GM19467 (cell line): ENCODE measurements at regions not wholly inside any gene's neighbourhood (a gene's known extent, or its start where the extent isn't known, plus 50 kb on each side); places are given as distances from the start of the nearest gene placed in this dataset.
"Not testable (repeated sequence)": the region's sequence is repeated elsewhere in the genome, so short reads cannot be mapped to it uniquely, and the experiment has no call there.

Source experiments
- ATAC-seq: cut with Tn5 transposase; IDR thresholded peaks from one replicate; pipeline ENCODE4 v1.9.1; 2021; ENCODE audit warnings: mild to moderate bottlenecking, moderate library complexity; ENCODE audit not compliant: unreplicated experiment

DNA sequence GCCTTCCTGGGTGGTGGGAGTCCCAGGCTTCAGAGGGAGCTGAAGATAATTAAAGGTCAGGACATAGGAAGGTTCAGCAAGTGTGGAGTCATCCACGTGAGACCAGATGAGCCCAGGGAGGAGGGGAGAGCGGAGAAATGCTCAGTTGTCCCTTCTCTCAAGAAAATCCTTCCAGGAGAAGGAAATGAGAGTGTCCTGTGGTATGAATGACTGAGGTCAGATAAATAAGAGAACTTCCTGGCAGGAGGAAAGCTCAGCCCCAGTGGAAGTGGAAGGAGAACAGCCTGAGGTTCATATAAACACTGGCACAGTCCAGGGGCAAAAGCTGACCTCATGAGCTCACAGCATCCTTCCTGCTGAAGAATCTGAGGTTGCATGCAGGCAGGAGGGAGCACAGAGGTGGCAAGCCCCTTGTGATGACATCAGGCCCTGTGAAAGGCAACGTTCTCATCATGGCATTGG is 97.6 kb downstream of the NAV1 start:
- no peak for ATAC-seq

DNA sequence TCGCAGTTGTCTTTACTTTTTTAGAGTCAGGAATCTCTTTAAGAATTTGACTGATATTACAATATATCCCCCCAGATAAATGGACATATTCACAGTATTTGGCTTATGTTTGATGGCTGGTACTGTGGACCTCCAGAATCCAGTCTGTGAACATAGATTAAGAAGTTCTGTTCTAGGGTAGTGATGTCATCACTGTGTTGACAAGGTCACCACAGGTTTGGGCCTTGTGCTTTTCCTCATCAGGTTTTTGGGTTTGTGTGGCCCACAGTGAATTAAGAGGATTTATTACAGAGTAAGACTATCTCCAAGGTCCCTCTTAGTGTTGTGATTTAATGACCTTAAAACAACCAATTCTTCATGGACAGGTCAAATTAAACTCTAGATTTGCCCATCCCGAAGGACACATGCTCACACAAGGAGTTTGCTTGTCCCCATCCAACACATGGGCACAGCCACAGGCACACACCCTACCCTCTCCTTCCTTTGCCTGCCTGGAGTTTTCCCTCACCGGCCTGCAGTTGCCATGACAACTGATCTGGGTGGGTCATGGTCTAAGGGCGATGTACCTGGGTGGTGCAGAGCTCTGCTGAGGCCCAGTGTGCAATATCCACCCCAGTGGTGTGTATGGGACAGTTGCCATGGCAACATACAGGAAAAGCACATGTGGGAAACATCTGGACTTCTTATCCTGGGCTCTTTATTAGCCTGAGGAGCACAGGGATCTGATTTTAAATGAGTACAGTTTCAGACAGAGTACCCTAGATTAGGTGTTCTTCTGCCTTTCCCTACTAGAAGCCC is 98.6 kb downstream of the NAV1 start:
- no peak for ATAC-seq

DNA sequence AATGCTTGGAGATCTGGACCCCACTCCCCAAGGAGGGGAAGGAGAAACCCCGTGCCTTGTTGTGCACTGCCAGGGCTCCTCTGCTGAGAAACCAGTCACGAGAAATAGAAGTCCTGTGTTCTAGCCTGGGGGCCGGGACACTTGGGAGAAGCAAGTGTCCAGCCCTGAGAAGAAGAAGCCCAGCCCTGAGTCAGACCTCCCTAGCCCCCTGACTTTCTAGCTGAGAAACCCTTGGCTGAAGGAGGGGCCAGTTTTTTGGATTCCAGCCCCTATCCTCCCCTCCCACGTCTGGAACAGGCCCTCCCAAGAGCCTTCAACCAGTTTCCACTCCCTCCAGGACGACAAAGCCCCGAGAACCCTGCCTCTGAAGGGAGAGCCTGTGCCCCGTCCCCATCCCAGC is 100.5 kb downstream of the NAV1 start:
- no peak for ATAC-seq

DNA sequence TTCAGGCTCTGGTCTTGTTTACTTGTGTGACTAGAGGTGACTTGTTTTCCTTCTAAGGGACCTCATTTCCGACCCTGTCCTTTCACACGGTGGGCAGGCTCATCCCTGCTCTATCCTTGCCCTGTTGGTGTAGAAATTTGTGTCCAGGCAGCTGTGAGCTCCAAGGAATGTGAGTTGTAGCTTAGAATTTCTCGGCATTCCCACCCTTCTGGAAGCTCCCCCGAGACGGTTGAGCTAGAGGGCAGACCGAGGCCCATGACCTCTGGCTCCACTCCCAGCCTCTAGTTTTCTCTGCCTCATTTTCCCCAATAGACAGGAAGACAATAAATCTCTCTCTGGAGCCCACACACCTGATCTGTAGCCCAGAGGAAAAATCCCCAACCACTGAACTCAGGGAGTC is 100.9 kb downstream of the NAV1 start:
- ATAC-seq, result no peak

DNA sequence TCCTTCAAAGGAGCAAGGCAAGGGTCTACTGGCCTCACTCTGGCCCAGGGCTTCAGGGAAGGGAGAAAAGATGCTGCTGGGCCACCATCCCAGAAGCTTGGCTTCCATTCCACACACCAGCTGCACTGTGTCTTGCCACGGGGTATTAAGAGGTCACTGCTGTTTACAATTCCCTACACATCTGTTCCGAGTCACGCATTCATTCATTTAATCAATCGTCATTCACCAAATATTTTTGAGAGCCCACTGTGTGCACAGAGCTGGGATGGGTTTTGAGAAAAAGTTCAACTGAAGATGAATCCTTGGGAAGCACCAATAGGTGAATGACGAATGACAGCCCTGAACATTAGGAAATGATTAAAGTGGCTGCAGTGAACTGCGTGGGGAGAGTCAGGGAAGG is 101.7 kb downstream of the NAV1 start:
- no peak for ATAC-seq

DNA sequence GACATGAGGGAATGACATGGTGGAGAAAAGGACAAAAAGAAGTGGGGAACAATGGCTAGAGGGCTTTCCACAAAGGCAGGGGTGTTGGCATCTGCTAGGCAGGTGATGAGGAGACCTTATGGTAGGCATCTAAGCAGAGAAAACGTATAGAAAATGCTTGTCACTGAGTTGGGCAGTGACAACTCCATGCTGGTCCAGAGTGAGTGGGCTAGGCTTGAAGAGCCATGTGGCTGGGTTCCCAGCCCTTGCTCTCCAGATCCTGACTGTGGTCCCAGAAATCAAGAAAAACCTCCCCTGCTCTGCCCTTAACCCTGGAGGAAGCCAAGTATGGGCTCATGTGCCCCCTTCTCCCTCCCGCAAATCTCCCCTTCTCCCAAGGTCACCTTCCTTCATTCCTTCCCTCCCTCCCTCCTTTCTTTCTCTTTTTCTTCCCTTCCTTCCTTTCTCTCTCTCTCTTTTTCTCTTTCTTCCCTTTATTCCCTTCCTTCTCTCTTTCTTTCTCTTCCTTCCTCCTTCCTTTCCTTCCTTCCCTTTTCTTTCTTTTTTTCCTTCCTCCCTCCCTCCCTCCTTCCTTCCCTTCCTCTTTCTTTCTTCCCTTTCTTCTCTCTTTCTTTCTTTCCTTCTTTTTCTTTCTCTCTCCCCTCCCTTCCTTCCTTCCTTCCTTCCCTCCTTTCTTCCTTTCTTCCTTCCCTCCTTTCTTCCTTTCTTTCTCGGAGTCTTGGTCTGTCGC is 102.8 kb downstream of the NAV1 start:
- no peak for ATAC-seq

DNA sequence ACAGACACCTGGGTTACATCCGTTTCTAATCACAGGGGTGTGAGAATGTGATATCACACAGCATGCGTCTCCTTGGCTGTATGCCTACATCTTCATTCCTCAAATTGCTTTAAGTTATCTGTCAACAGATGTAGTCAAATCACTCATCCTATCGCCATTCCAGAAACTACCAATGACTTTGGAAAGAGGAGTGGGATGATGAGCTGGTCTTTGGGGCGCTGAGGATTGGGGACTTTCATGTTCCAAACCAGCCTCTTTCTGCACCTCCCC is 104.8 kb downstream of the NAV1 start:
- no peak for ATAC-seq

DNA sequence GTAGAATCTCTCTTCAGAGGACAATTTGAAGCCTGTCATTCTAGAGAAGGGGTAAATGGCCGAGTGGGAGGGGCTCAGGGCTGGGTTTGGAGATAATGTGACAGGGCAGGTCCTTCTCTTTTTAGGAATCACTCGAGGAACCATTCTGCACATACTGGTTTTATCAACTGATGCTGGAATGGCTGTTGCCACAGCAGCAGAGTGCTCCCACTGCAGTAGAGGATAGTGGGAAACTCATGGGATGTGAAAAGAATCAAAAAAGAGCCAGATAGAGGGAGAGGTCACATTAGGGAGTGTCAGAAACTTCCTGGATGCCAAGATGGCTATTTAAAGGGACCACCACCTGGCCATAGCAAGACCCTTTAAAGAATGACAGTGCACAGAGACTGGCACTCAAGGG is 105.3 kb downstream of the NAV1 start:
- ATAC-seq, result no peak

DNA sequence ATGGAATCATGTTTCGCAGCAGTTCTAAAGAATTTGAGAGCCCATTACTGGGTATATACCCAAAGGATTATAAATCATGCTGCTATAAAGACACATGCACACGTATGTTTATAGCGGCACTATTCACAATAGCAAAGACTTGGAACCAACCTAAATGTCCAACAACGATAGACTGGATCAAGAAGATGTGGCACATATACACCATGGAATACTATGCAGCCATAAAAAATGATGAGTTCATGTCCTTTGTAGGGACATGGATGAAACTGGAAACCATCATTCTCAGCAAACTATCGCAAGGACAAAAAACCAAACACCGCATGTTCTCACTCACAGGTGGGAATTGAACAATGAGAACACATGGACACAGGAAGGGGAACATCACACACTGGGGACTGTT is 106.1 kb downstream of the NAV1 start:
- not testable (repeated sequence) for ATAC-seq

DNA sequence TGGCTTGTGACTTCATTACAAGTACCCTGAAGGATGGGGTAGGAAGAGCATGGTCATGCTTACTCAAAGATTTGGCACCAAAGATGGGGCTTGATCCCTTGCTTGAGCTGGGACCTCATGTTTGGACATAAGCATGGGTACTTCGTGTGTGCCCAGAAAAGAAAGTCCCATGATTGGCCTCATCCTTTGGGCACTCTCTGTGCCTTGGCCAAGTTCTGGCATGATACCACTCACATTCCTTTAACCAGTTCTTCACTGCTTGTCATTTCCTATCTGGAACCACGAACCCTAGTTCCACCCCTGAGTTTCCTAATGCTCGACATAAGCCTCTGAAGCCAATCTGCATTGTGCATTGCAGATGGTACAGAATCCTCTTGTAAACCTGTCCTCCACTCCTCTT is 107.0 kb downstream of the NAV1 start:
- ATAC-seq, result no peak

DNA sequence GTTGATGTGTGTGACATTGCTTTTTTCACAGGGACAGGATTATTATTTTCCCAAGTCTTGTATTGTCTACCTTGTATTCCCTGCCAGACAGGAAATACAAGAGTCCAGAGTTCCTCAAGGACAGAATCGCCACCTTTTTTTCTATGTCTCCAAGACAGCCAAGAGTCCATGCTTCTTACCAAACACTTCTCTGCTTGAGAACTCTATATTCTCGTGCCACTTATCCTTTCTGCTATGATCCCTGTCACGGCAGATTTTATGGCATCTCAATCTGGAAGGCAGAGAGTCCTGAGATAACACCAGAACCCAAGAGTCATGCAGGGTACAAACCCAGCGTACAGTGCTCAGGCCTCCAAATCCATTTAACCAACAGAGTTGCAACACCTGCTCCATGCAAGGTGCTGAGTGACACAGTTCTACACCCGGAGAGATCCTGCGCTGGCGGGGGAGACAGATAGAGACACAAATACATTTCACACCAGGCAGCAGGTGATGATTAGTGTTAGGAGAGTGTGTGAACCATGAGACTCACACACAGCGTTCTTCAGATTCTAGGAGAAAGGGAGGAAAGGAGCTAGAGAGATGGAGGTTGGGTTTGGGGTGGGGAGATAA is 107.6 kb downstream of the NAV1 start:
- no peak for ATAC-seq

DNA sequence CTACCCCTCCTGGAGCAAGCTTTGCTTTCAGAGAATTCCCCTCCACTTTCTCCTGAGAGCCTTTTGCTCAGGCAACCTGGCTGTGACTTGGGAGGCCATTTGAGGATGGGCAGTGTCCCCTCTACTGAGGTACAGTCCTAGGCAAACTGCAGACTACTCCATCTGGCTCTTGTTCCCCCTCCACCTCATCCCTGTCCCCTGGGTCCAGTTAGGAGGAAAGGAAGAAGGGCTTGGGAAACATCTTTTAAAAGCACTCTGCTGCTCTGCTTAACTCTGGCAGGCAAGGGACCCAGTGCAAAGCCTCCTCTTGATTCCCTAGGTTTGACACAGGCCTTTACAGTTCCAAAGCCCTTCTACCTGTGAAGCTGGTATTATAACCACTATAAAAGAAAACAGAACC is 108.2 kb downstream of the NAV1 start:
- no peak for ATAC-seq

DNA sequence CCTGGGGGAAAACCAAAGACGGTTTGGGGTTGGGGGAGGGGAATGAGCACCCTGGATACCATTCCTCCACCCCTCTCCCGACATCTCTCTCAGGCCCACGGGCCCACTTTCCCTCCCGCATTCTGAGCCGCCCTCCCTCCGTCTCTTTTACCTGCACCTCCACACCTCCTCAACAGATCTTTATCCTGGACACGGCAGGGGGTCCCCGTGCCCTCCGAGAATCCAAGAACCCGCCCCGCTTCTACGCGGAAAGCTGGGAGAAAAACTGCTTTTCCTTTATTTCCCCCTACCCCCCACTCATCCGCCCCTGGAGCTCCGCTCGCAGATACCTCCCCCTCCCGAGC is 108.8 kb downstream of the NAV1 start:
- no peak for ATAC-seq

DNA sequence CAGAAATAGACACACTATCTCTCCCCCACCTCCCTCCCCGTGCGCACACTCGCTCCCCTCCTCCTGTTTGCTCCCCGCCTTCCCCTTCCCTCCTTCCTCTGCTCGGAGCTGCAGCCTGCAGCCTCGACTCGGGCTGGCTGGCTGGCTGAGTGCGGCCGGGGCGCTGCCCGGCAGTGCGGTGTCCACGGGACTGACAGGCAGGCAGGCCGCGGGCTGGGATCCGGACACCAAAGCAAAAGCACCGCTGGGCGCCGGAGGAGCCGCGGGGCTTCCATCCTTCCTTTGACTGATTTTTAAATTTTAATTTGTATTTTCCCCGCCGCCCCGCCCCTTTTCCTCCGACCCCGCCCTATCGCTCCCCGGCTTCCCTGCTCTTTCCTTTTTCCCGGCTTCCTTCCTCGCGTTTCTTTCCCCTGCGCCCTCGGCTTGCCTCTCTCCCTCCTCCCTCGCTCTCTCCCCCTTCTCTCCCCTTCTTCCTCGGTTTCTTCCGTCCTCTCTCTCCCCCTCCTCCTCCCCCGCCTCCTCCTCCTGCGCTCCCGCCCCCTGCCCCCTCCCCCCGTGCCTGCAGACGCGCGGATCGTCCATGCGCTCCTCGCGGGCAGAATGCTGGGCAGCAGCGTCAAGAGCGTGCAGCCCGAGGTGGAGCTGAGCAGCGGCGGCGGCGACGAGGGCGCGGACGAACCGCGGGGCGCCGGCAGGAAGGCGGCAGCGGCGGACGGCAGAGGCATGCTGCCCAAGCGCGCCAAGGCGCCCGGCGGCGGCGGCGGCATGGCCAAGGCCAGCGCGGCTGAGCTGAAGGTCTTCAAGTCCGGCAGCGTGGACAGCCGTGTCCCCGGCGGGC is 109.4 kb downstream of the NAV1 start:
- ATAC-seq, result no peak

DNA sequence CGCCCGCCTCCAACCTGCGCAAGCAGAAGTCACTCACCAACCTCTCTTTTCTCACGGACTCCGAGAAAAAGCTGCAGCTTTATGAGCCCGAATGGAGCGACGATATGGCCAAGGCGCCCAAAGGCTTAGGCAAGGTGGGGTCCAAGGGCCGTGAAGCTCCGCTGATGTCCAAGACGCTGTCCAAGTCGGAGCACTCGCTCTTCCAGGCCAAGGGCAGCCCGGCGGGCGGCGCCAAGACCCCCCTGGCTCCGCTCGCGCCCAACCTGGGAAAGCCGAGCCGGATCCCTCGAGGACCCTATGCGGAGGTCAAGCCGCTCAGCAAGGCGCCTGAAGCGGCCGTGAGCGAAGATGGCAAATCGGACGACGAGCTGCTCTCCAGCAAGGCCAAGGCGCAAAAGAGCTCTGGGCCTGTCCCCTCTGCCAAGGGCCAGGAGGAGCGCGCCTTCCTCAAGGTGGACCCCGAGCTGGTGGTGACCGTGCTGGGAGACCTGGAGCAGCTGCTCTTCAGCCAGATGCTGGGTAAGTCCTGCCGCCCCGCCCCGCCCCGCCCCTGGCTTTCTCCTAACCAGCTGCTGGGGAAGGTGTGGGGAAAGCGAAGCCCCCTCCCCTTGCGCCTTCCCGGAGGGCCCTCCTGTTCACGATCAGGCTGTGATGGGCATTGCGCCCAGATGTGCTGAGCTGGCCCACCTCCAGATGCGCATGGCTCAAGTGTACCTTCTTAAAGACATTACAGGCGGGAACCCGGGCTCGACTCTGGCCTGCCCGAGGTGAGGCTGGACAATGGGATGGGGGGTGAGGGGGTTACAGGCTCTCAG is 110.2 kb downstream of the NAV1 start:
- no peak for ATAC-seq

DNA sequence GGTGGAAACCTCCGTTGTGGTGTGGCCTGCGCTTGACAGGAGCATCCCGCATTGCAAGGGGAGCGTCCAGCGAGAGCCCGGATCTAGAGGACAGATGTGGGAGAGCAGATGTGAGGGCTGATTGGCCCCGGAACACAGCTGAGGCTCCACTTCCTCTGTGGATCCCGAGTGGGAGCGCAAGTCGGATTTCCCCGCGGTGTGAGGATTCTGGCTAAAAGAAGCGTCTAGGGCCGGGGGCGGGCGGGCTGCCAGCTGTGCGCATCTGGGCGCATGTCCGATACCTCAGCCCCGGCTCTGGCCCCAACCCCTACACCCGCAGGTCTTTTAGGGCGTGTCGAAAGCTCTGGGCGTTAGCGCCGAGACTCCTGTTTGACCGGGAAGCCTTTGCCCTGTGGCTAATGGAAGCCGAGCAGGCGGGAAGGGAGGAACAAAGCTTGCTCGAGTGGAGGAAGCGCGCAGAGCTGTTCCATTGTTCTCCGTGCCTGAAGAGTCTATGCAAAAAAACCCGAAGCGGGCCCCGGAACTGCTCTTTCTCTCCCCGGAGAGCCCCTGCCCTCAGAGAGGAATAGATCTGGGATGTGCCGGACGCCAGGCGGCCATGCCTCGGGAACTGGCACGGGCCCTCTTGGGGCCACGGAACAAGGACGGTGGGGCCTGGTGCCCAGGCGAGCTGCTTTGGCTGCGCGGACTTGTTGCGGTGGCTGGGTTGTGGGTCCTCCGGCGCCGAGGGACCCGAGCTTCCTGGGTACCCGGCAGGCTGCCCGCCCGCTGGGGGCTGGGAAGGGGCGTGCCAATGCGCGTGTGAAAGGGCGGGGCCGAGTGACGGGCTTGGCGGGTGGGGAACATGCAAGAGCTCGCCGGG is 111.1 kb downstream of the NAV1 start:
- ATAC-seq, result no peak

DNA sequence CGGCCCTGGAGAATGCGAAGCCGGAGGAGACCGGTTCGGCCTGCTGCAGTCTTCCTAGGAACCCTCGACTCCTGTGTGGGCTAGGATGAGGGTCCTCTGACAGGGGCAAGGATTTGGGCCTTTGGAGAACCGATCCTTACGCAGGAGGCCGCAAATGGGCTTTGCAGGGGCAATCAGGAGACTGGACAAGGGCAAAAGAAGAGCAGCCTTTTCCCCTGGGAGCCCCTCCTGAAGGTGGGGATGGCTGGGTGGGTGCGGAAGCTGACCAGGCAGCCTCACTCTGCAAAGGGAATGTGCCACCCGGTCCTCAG is 111.7 kb downstream of the NAV1 start:
- no peak for ATAC-seq

DNA sequence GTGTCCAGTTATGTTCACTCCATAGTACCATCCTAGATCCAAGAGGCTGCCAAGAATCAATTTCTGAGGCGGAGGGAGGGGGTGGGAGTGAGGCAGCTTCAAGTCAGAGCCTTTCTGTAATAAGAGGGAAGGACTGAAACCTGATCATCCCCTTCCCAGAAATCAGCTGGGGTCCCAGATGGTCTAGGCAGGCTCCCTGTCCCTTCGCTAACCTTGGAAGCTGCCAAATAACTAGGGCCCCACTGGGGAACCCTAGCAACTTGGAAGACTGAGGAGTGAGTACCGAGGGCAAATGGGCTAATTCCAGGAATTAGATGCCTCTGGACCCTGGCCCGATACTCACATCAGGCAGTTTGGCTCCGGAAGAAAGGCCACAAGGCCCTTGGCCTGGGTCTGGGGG is 113.3 kb downstream of the NAV1 start:
- no peak for ATAC-seq

DNA sequence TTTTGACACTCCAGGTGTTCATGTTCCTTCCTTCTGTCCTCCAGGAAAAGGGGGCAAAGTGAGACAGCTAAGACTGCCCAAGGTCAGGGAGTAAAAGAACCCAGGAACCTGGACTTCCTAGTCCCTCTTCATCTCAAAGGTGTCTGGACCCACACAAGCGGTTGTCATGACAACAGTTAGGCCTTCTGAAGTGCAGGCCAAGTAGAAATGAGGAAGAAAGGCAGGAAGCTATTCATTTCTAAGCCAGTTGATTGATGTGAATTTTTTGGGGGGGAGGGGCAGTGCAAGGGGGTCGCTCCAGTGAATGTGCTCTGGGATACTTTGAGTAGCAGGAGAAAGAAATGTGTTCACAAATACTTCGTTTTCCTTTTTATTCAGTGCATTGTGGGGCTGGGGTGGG is 114.3 kb downstream of the NAV1 start:
- ATAC-seq, result no peak

DNA sequence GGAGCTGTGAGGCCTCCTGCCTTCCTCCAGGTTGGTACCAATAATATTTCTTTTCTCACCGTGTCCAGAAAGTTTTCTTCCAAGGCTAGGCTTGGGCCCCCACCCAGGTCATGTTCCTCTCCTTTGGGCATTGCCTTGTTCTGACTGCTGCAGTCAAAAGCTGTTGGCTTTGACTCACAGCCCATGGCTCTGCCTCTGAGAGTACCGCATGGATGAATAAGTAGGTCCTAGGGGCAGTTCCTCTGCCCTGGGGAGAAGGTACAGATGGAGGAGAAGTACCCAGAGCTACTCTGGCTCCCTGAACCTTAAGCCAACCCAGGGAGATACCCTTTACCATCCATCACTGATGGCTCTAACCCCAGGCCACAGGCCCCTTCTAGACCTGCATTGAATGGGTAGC is 115.0 kb downstream of the NAV1 start:
- ATAC-seq, result no peak
